IMR-90 (cell line): ENCODE measurements at regions not wholly inside any gene's neighbourhood (a gene's known extent, or its start where the extent isn't known, plus 50 kb on each side); places are given as distances from the start of the nearest gene placed in this dataset.

Experiments
- ATAC-seq: fragments of 200-7000 bp; cut with Tn5 transposase; 2 replicates; pipeline ENCODE4 v1.9.1; 2020; ENCODE audit warnings: low read depth, mild to moderate bottlenecking, moderate library complexity
- BruUV-seq: library from RNA; stranded (reverse); fragments of 400-500 nt; replicated peaks from 2 replicates; lab custom pipeline; 2021; lab: Mats Ljungman, UMichigan
- CTCF ChIA-PET: fragments of 300-600 bp; formaldehyde crosslinking; extraction: SDS; loops from one replicate; lab custom pipeline; 2021; ENCODE audit warnings: antibody characterized with exemption; lab: Yijun Ruan, JAX
- POLR2A ChIA-PET: fragments of 300-600 bp; sonication (Branson Sonifier 250); formaldehyde crosslinking; loops from one replicate; lab custom pipeline; 2022; ENCODE audit warnings: antibody characterized with exemption; ENCODE audit not compliant: unreplicated experiment; lab: Charles Lee
- DNase-seq: peaks from one replicate; pipeline ENCODE4 v3.0.0; 2013
- H2AFZ ChIP-seq: replicated peaks from 2 replicates; pipeline ENCODE3; 2013; ENCODE audit warnings: low read length, mild to moderate bottlenecking; ENCODE audit not compliant: poor library complexity
- H2AK5ac ChIP-seq: 2 replicates; pipeline ENCODE4 v1.6.1; 2013; ENCODE audit warnings: low read depth, low read length, inconsistent platforms
- H2AK9ac ChIP-seq: replicated peaks from 2 replicates; pipeline ENCODE3; 2013; ENCODE audit warnings: mild to moderate bottlenecking, low read depth, low read length, moderate library complexity; ENCODE audit not compliant: poor library complexity
- H2BK120ac ChIP-seq: 2 replicates; pipeline ENCODE4 v1.6.1; 2013; ENCODE audit warnings: low read depth, low read length, inconsistent platforms
- H2BK15ac ChIP-seq: 3 replicates; pipeline ENCODE4 v1.6.1; 2013; ENCODE audit warnings: low read depth, low read length, inconsistent platforms
- H2BK20ac ChIP-seq: 2 replicates; pipeline ENCODE4 v1.6.1; 2013; ENCODE audit warnings: low read depth, mild to moderate bottlenecking, inconsistent platforms, low read length, moderate library complexity
- H2BK5ac ChIP-seq: 2 replicates; pipeline ENCODE4 v1.6.1; 2013; ENCODE audit warnings: mild to moderate bottlenecking, low read depth, low read length, inconsistent platforms; ENCODE audit not compliant: poor library complexity, severe bottlenecking
- H3K14ac ChIP-seq: replicated peaks from 2 replicates; pipeline ENCODE4 v1.6.1; 2013; ENCODE audit warnings: low read depth, low read length, inconsistent platforms
- H3K18ac ChIP-seq: 2 replicates; pipeline ENCODE4 v1.6.1; 2013; ENCODE audit warnings: low read depth, low read length, control low read depth
- H3K23ac ChIP-seq: 2 replicates; pipeline ENCODE4 v1.6.1; 2013; ENCODE audit warnings: low read depth, low read length, inconsistent platforms
- H3K27ac ChIP-seq: 2 replicates; pipeline ENCODE4 v1.5.1; 2013; ENCODE audit warnings: mild to moderate bottlenecking, control low read depth, low read length; ENCODE audit not compliant: insufficient read depth
- H3K27me3 ChIP-seq: 2 replicates; pipeline ENCODE4 v1.6.1; 2013; ENCODE audit warnings: low read length; ENCODE audit not compliant: control insufficient read depth, insufficient read depth
- H3K36me3 ChIP-seq: 2 replicates; pipeline ENCODE4 v1.6.1; 2013; ENCODE audit warnings: low read length, mixed read lengths; ENCODE audit not compliant: control insufficient read depth, insufficient read depth
- H3K4ac ChIP-seq: 2 replicates; pipeline ENCODE4 v1.6.1; 2013; ENCODE audit warnings: low read depth, low read length, inconsistent platforms
- H3K4me1 ChIP-seq: 2 replicates; pipeline ENCODE4 v1.6.1; 2013; ENCODE audit warnings: low read length, mixed read lengths; ENCODE audit not compliant: control insufficient read depth, insufficient read depth
- H3K4me2 ChIP-seq: 2 replicates; pipeline ENCODE4 v1.6.1; 2013; ENCODE audit warnings: low read depth, mild to moderate bottlenecking, control low read depth, low read length, moderate library complexity
- H3K4me3 ChIP-seq: 2 replicates; pipeline ENCODE4 v1.5.1; 2013; ENCODE audit warnings: low read depth, mild to moderate bottlenecking, control low read depth, low read length, moderate library complexity; ENCODE audit not compliant: insufficient read depth
- H3K56ac ChIP-seq: 2 replicates; pipeline ENCODE4 v1.6.1; 2013; ENCODE audit warnings: low read length, inconsistent platforms; ENCODE audit not compliant: insufficient read depth; ENCODE audit errors: extremely low read depth
- H3K79me1 ChIP-seq, 2 experiments: 2 replicates each; pipeline ENCODE4 v1.6.1; 2013; ENCODE audit warnings: low read length in 2 of 2, inconsistent platforms in 1 of 2, low read depth in 1 of 2
- H3K9ac ChIP-seq: 2 replicates; pipeline ENCODE4 v1.6.1; 2013; ENCODE audit warnings: low read depth, low read length, control low read depth
- H3K9me1 ChIP-seq: 2 replicates; pipeline ENCODE4 v1.6.1; 2013; ENCODE audit warnings: low read length, inconsistent platforms; ENCODE audit not compliant: insufficient read depth
- H3K9me3 ChIP-seq: 2 replicates; pipeline ENCODE4 v1.6.1; 2013; ENCODE audit warnings: low read length; ENCODE audit not compliant: control insufficient read depth, insufficient read depth
- H4K20me1 ChIP-seq: 2 replicates; pipeline ENCODE4 v1.6.1; 2013; ENCODE audit warnings: low read length, inconsistent platforms; ENCODE audit not compliant: insufficient read depth
- H4K5ac ChIP-seq: 2 replicates; pipeline ENCODE4 v1.6.1; 2013; ENCODE audit warnings: mild to moderate bottlenecking, low read depth, low read length, control low read depth
- H4K8ac ChIP-seq, 2 experiments: 2 replicates each; pipeline ENCODE4 v1.6.1; 2013; ENCODE audit warnings: low read depth in 2 of 2, low read length in 2 of 2, control low read depth in 1 of 2, inconsistent platforms in 1 of 2
- H4K91ac ChIP-seq: 2 replicates; pipeline ENCODE4 v1.6.1; 2013; ENCODE audit warnings: low read depth, low read length, inconsistent platforms; ENCODE audit not compliant: insufficient read depth
- BHLHE40 ChIP-seq: fragments of 150-350 bp; IDR thresholded peaks from 2 replicates; pipeline ENCODE4 v1.6.1; 2016; ENCODE audit warnings: mild to moderate bottlenecking, low read depth, low read length
- CEBPB ChIP-seq: IDR thresholded peaks from 2 replicates; pipeline ENCODE4 v1.6.1; 2012; ENCODE audit warnings: low read depth, low read length, improper control_type of control experiment
- CHD1 ChIP-seq: IDR thresholded peaks from 2 replicates; pipeline ENCODE4 v1.6.1; 2012; ENCODE audit warnings: low read depth, low read length, improper control_type of control experiment
- FOS ChIP-seq: fragments of 150-350 bp; IDR thresholded peaks from 2 replicates; pipeline ENCODE4 v1.6.1; 2016; ENCODE audit warnings: low read depth, low read length
- MAZ ChIP-seq: IDR thresholded peaks from 2 replicates; pipeline ENCODE4 v1.6.1; 2012; ENCODE audit warnings: low read depth, mild to moderate bottlenecking, low read length, improper control_type of control experiment, moderate library complexity, borderline replicate concordance
- MXI1 ChIP-seq: IDR thresholded peaks from 2 replicates; pipeline ENCODE4 v1.6.1; 2012; ENCODE audit warnings: low read depth, mild to moderate bottlenecking, low read length, moderate library complexity, borderline replicate concordance
- NFE2L2 ChIP-seq: fragments of 150-350 bp; IDR thresholded peaks from 2 replicates; pipeline ENCODE4 v1.6.1; 2016; ENCODE audit warnings: low read depth, mild to moderate bottlenecking, low read length
- RAD21 ChIP-seq: IDR thresholded peaks from 2 replicates; pipeline ENCODE4 v1.6.1; 2012; ENCODE audit warnings: low read length, improper control_type of control experiment
- RCOR1 ChIP-seq: IDR thresholded peaks from 2 replicates; pipeline ENCODE4 v1.6.1; 2012; ENCODE audit warnings: mild to moderate bottlenecking, low read length, improper control_type of control experiment; ENCODE audit not compliant: insufficient replicate concordance
- RFX5 ChIP-seq: IDR thresholded peaks from 2 replicates; pipeline ENCODE4 v1.8.0; 2012; ENCODE audit warnings: low read depth, mild to moderate bottlenecking, low read length, moderate library complexity
- SMC3 ChIP-seq: fragments of 150-350 bp; IDR thresholded peaks from 2 replicates; pipeline ENCODE4 v1.6.1; 2016; ENCODE audit warnings: low read depth, mild to moderate bottlenecking, antibody characterized with exemption, low read length, moderate library complexity
- WGBS, 2 experiments: methylation state at CpG; one replicate each; pipeline versions ENCODE4 v1.1.5 to v1.1.7; 2013; ENCODE audit warnings: missing lambda C conversion rate in 2 of 2; ENCODE audit not compliant: insufficient read length in 1 of 2; ENCODE audit errors: extremely low coverage in 2 of 2; 5-methylcytosine and 5-hydroxymethylcytosine counted together
- dilution Hi-C: fragments of 300-500 bp; cut with HindIII; formaldehyde crosslinking; loops from one replicate; pipeline ENCODE4 v1.14.3; 2018; ENCODE audit warnings: low sequenced_read_pairs; ENCODE audit not compliant: unreplicated experiment
- in situ Hi-C: fragments of 300-500 bp; cut with MboI; formaldehyde crosslinking; loops from 3 replicates; pipeline ENCODE4 v1.14.3; 2019; ENCODE audit warnings: low sequenced_read_pairs, inconsistent platforms, mixed read lengths
- intact Hi-C: fragments of 100-400 bp; cut with micrococcal nuclease; formaldehyde crosslinking; loops from 2 replicates; pipeline ENCODE4 v1.10.0; 2022
- TF ChIP-seq, protein P1 (sequence below): fragments of 150-350 bp; IDR thresholded peaks from 2 replicates; pipeline ENCODE4 v1.6.1; 2016; ENCODE audit warnings: low read depth, mild to moderate bottlenecking, low read length, moderate library complexity, borderline replicate concordance
- TF ChIP-seq, protein P2 (sequence below): fragments of 150-350 bp; IDR thresholded peaks from 2 replicates; pipeline ENCODE4 v1.6.1; 2017; ENCODE audit warnings: mild to moderate bottlenecking, antibody characterized with exemption, low read length, low read depth

DNA sequence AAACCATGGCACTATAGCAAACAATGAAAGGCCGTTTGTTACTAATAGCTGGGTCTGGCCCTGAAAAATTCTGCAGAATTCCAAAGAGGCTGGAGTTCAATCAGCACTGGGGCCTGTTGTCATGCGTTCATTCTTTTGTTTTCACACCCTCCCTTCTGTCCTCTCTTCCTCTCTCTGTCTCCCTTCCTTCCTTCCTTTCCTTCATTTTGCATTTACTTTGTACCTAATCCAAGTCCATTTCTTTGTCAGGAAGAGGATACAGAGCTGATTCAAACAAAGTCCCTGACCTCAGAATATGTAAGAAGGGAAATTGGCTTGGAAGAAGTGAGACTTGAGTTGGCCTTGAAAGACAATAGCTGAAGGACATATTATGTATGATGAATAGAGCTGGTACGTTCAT is 119.6 kb upstream of the LDB2 start:
- CTCF ChIA-PET: no interaction called here
- H3K4me3 ChIP-seq: no peak overlapping the region
- H3K9me1 ChIP-seq: peaks cover 3% of the 10 kb centered on the region; the same call in 1 of the 2 replicates
- WGBS, 2 experiments: 88% methylated on average over 1 of the region's 3 CpGs; no CpG with 5 or more reads in 1 of the 2 experiments
- POLR2A ChIA-PET: interaction anchor here (0.7 kb wide), 1 partner anchor 39 kb away, joined by 4 read pairs; no protein-coding TSS in a partner anchor
- H2BK120ac ChIP-seq: no peak overlapping the region
- TF ChIP-seq, protein P1, sequence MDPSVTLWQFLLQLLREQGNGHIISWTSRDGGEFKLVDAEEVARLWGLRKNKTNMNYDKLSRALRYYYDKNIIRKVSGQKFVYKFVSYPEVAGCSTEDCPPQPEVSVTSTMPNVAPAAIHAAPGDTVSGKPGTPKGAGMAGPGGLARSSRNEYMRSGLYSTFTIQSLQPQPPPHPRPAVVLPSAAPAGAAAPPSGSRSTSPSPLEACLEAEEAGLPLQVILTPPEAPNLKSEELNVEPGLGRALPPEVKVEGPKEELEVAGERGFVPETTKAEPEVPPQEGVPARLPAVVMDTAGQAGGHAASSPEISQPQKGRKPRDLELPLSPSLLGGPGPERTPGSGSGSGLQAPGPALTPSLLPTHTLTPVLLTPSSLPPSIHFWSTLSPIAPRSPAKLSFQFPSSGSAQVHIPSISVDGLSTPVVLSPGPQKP: no peak
- no peak for TF ChIP-seq RAD21
- TF ChIP-seq BHLHE40: no peak
- no peak for TF ChIP-seq CHD1
- TF ChIP-seq SMC3: no peak
- no peak for TF ChIP-seq RFX5
- no peak for TF ChIP-seq MXI1
- TF ChIP-seq, protein P2, sequence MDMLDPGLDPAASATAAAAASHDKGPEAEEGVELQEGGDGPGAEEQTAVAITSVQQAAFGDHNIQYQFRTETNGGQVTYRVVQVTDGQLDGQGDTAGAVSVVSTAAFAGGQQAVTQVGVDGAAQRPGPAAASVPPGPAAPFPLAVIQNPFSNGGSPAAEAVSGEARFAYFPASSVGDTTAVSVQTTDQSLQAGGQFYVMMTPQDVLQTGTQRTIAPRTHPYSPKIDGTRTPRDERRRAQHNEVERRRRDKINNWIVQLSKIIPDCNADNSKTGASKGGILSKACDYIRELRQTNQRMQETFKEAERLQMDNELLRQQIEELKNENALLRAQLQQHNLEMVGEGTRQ: no peak
- TF ChIP-seq NFE2L2: no peak
- TF ChIP-seq FOS: no peak
- no peak for TF ChIP-seq CEBPB
- no peak for TF ChIP-seq RCOR1
- TF ChIP-seq MAZ: no peak
- no peak overlapping the region for H4K91ac ChIP-seq
- H3K27me3 ChIP-seq: no peaks in the 10 kb centered on the region
- no peak for DNase-seq
- no peak for ATAC-seq
- no peaks in the 10 kb centered on the region for H4K20me1 ChIP-seq
- no peak overlapping the region for H2BK5ac ChIP-seq
- no peak overlapping the region for H2BK20ac ChIP-seq
- H3K4me2 ChIP-seq: no peak overlapping the region
- intact Hi-C loops (no loop called here), in situ Hi-C loops (no loop called here), dilution Hi-C loops (no loop called here)
- BruUV-seq: no TSS peak
- H3K18ac ChIP-seq: peak overlapping the region; percentile 51; the same call in 1 of the 2 replicates
- H3K23ac ChIP-seq: no peak overlapping the region
- no peak overlapping the region for H2BK15ac ChIP-seq
- no peak overlapping the region for H3K4ac ChIP-seq
- H2AK5ac ChIP-seq: no peak overlapping the region
- H3K9ac ChIP-seq: no peak overlapping the region
- H3K14ac ChIP-seq: no peak overlapping the region
- H4K5ac ChIP-seq: no peak overlapping the region; the same call in 1 of the 2 replicates
- no peaks in the 10 kb centered on the region for H3K79me1 ChIP-seq
- no peaks in the 10 kb centered on the region for H3K36me3 ChIP-seq
- H3K4me1 ChIP-seq: peaks cover 4% of the 10 kb centered on the region
- no peak overlapping the region for H4K8ac ChIP-seq
- H3K9me3 ChIP-seq: no peaks in the 10 kb centered on the region
- H3K56ac ChIP-seq: no peak overlapping the region
- H3K27ac ChIP-seq: no peak overlapping the region
- no peak overlapping the region for H2AFZ ChIP-seq
- H2AK9ac ChIP-seq: no peak overlapping the region
